ENCODE measurements at regions not wholly inside any gene's neighbourhood (a gene's known extent, or its start where the extent isn't known, plus 50 kb on each side); places are given as distances from the start of the nearest gene placed in this dataset.
A peak's percentile ranks its signal among the peaks of the same experiment; 100 is the strongest.

GRCh38 chr7:131034166-131034881 lies 293.4 kb upstream of the MKLN1 start:
- Histone ChIP-seq H3K79me2 (ENCODE audit: control insufficient read depth, insufficient read depth, low read length) (peaks cover 6% of the 10 kb centered on the region), H4K20me1 (ENCODE audit: control insufficient read depth, extremely low read depth, insufficient read depth, low read length) (no peaks in the 10 kb centered on the region), H3K27me3 (ENCODE audit: control insufficient read depth, extremely low read depth, insufficient read depth, low read length) (no peaks in the 10 kb centered on the region), H3K4me2 (ENCODE audit: control insufficient read depth, extremely low read depth, insufficient read depth, low read depth, low read length) (no peak overlapping the region), H3K9ac (ENCODE audit: control insufficient read depth, extremely low read depth, insufficient read depth, low read length) (no peak overlapping the region), H3K4me1 (ENCODE audit: control insufficient read depth, extremely low read depth, insufficient read depth, low read length) (no peaks in the 10 kb centered on the region), H2AFZ (ENCODE audit: control insufficient read depth, low read length) (no peak overlapping the region), H3K36me3 (ENCODE audit: control insufficient read depth in 2 of 2, extremely low read depth in 1 of 2, insufficient read depth in 2 of 2, low read length in 2 of 2) (no peaks in the 10 kb centered on the region), H3K9me1 (ENCODE audit: control insufficient read depth, extremely low read depth, insufficient read depth, low read length) (no peaks in the 10 kb centered on the region), H3K4me3 (ENCODE audit: control insufficient read depth in 2 of 3, extremely low read depth in 1 of 3, insufficient read depth in 2 of 3, low read depth in 1 of 3, low read length in 3 of 3) (no peak overlapping the region), H3K9me3 (ENCODE audit: control insufficient read depth, low read depth, low read length) (no peaks in the 10 kb centered on the region), H3K27ac (ENCODE audit: control insufficient read depth, insufficient read depth, low read length) (no peak overlapping the region)
- no peak for TF ChIP-seq CTCF (optimal IDR thresholded peaks at IDR 0.05 in 1 of 3, IDR thresholded peaks at IDR 0.05 in 1 of 3, conservative IDR thresholded peaks at IDR 0.05 in 1 of 3; ENCODE audit: extremely low read depth in 1 of 3, insufficient read depth in 2 of 3, low read length in 3 of 3)
- TF ChIP-seq EZH2 (IDR thresholded peaks at IDR 0.05; ENCODE audit: low read length) = no peak
- dilution Hi-C loops (cut with MboI; ENCODE audit: extremely low pct_ligation_motif_present, low sequenced_read_pairs) = no loop called here
- no peak for DNase-seq (ENCODE audit: low read depth, low spot score)
- FAIRE-seq = peak; percentile 9

- no peak overlapping the region for H3K4me3 ChIP-seq (ENCODE audit: control insufficient read depth in 2 of 3, extremely low read depth in 1 of 3, insufficient read depth in 2 of 3, low read depth in 1 of 3, low read length in 3 of 3)
- TF ChIP-seq EZH2 (IDR thresholded peaks at IDR 0.05; ENCODE audit: low read length) = no peak
- no peak for TF ChIP-seq CTCF (optimal IDR thresholded peaks at IDR 0.05 in 1 of 3, IDR thresholded peaks at IDR 0.05 in 1 of 3, conservative IDR thresholded peaks at IDR 0.05 in 1 of 3; ENCODE audit: extremely low read depth in 1 of 3, insufficient read depth in 2 of 3, low read length in 3 of 3)
- no peak for FAIRE-seq
- H3K27me3 ChIP-seq (ENCODE audit: control insufficient read depth, extremely low read depth, insufficient read depth, low read length) = no peaks in the 10 kb centered on the region
- H3K9me1 ChIP-seq (ENCODE audit: control insufficient read depth, extremely low read depth, insufficient read depth, low read length) = no peaks in the 10 kb centered on the region
- H3K79me2 ChIP-seq (ENCODE audit: control insufficient read depth, insufficient read depth, low read length) = peaks cover 6% of the 10 kb centered on the region
- peaks cover 6% of the 10 kb centered on the region for H3K4me1 ChIP-seq (ENCODE audit: control insufficient read depth, extremely low read depth, insufficient read depth, low read length)
- no peaks in the 10 kb centered on the region for H4K20me1 ChIP-seq (ENCODE audit: control insufficient read depth, extremely low read depth, insufficient read depth, low read length)
- no peak overlapping the region for H3K9ac ChIP-seq (ENCODE audit: control insufficient read depth, extremely low read depth, insufficient read depth, low read length)
- H2AFZ ChIP-seq (ENCODE audit: control insufficient read depth, low read length) = no peak overlapping the region
- H3K27ac ChIP-seq (ENCODE audit: control insufficient read depth, insufficient read depth, low read length) = no peak overlapping the region
- dilution Hi-C loops (cut with MboI; ENCODE audit: extremely low pct_ligation_motif_present, low sequenced_read_pairs) = no loop called here
- no peaks in the 10 kb centered on the region for H3K9me3 ChIP-seq (ENCODE audit: control insufficient read depth, low read depth, low read length)
- DNase-seq (ENCODE audit: low read depth, low spot score) = no peak
- no peak overlapping the region for H3K4me2 ChIP-seq (ENCODE audit: control insufficient read depth, extremely low read depth, insufficient read depth, low read depth, low read length)
- H3K36me3 ChIP-seq (ENCODE audit: control insufficient read depth in 2 of 2, extremely low read depth in 1 of 2, insufficient read depth in 2 of 2, low read length in 2 of 2) = no peaks in the 10 kb centered on the region
These were observed 292.4 kb upstream of the MKLN1 start for GRCh38 chr7:131035088-131035770.

All from keratinocyte (primary cell).